ENCODE measurements at regions not wholly inside any gene's neighbourhood (a gene's known extent, or its start where the extent isn't known, plus 50 kb on each side); places are given as distances from the start of the nearest gene placed in this dataset.

- TF ChIP-seq ESRRG (CRISPR knock-in tag; IDR thresholded peaks at IDR 0.05) (no peak), PATZ1 (CRISPR knock-in tag; IDR thresholded peaks at IDR 0.05; ENCODE audit: borderline replicate concordance) (no peak), POU6F1 (CRISPR knock-in tag; IDR thresholded peaks at IDR 0.05; ENCODE audit: borderline replicate concordance, low read depth) (no peak), ZFP3 (CRISPR knock-in tag; IDR thresholded peaks at IDR 0.05) (no peak), GLIS3 (CRISPR knock-in tag; IDR thresholded peaks at IDR 0.05) (no peak), TSHZ2 (CRISPR knock-in tag; IDR thresholded peaks at IDR 0.05) (no peak), PPARA (CRISPR knock-in tag; IDR thresholded peaks at IDR 0.05; ENCODE audit: borderline replicate concordance) (no peak), ZNF8 (CRISPR knock-in tag; IDR thresholded peaks at IDR 0.05) (no peak), ZFP30 (CRISPR knock-in tag; IDR thresholded peaks at IDR 0.05) (no peak), ZNF70 (CRISPR knock-in tag; IDR thresholded peaks at IDR 0.05) (no peak), ZNF565 (CRISPR knock-in tag; conservative IDR thresholded peaks at IDR 0.05; ENCODE audit: low read depth) (no peak), TOX (CRISPR knock-in tag; IDR thresholded peaks at IDR 0.05; ENCODE audit: borderline replicate concordance) (no peak), ISL1 (CRISPR knock-in tag; IDR thresholded peaks at IDR 0.05) (no peak), BACH2 (CRISPR knock-in tag; IDR thresholded peaks at IDR 0.05; ENCODE audit: borderline replicate concordance) (no peak)
Measured at GRCh38 chr5:89133975-89134374, 251.0 kb upstream of the MEF2C start.
